Glutamatergic neuron (in vitro differentiated cells): ENCODE measurements at regions not wholly inside any gene's neighbourhood (a gene's known extent, or its start where the extent isn't known, plus 50 kb on each side); places are given as distances from the start of the nearest gene placed in this dataset.

Experiments used
- DNase-seq: peaks from one replicate; pipeline ENCODE4 v3.0.0; 2022
- H3K27ac Mint-ChIP-seq: one replicate; pipeline ENCODE4 v1.8.0; 2020; ENCODE audit warnings: mild to moderate bottlenecking, mixed read lengths, inconsistent platforms; ENCODE audit not compliant: unreplicated experiment
- H3K27me3 Mint-ChIP-seq: one replicate; pipeline ENCODE4 v1.8.0; 2020; ENCODE audit warnings: mild to moderate bottlenecking, moderate library complexity, mixed read lengths, inconsistent platforms; ENCODE audit not compliant: unreplicated experiment
- H3K36me3 Mint-ChIP-seq: one replicate; pipeline ENCODE4 v1.8.0; 2020; ENCODE audit warnings: mild to moderate bottlenecking, mixed read lengths, inconsistent platforms; ENCODE audit not compliant: unreplicated experiment
- H3K4me1 Mint-ChIP-seq: one replicate; pipeline ENCODE4 v1.8.0; 2020; ENCODE audit warnings: mild to moderate bottlenecking, low read depth, mixed read lengths, inconsistent platforms; ENCODE audit not compliant: unreplicated experiment
- H3K4me3 Mint-ChIP-seq: one replicate; pipeline ENCODE4 v1.8.0; 2020; ENCODE audit warnings: mild to moderate bottlenecking, mixed read lengths, inconsistent platforms; ENCODE audit not compliant: unreplicated experiment
- H3K9me3 Mint-ChIP-seq: one replicate; pipeline ENCODE4 v1.8.0; 2020; ENCODE audit warnings: mild to moderate bottlenecking, moderate library complexity, mixed read lengths, inconsistent platforms; ENCODE audit not compliant: unreplicated experiment
- CTCF ChIP-seq: fragments of 200-600 bp; sonication (generic); IDR thresholded peaks from one replicate; pipeline ENCODE4 v1.5.0; 2021; ENCODE audit not compliant: partially characterized antibody, unreplicated experiment

GRCh38 chr13:24004142-24004899 is 107.0 kb upstream of the C1QTNF9B start:
- H3K27me3 Mint-ChIP-seq = no peaks in the 10 kb centered on the region
- peak overlapping the region; percentile 23 for H3K27ac Mint-ChIP-seq
- DNase-seq = no peak
- H3K4me1 Mint-ChIP-seq = peaks cover 25% of the 10 kb centered on the region
- H3K9me3 Mint-ChIP-seq = peaks cover 4% of the 10 kb centered on the region
- no peaks in the 10 kb centered on the region for H3K36me3 Mint-ChIP-seq
- no peak for TF ChIP-seq CTCF
- peak overlapping the region; percentile 1 for H3K4me3 Mint-ChIP-seq

GRCh38 chr13:24004971-24005370 is 107.7 kb upstream of the C1QTNF9B start:
- H3K36me3 Mint-ChIP-seq = peaks cover 4% of the 10 kb centered on the region
- H3K9me3 Mint-ChIP-seq = peaks cover 4% of the 10 kb centered on the region
- H3K4me1 Mint-ChIP-seq = peaks cover 25% of the 10 kb centered on the region
- peak overlapping the region; percentile 23 for H3K27ac Mint-ChIP-seq
- no peak for TF ChIP-seq CTCF
- no peaks in the 10 kb centered on the region for H3K27me3 Mint-ChIP-seq
- no peak for DNase-seq
- H3K4me3 Mint-ChIP-seq = peak overlapping the region; percentile 1

- DNase-seq = no peak
- H3K36me3 Mint-ChIP-seq = peaks cover 8% of the 10 kb centered on the region
- TF ChIP-seq CTCF = no peak
- peaks cover 25% of the 10 kb centered on the region for H3K4me1 Mint-ChIP-seq
- peaks cover 2% of the 10 kb centered on the region for H3K27me3 Mint-ChIP-seq
- H3K9me3 Mint-ChIP-seq = peaks cover 4% of the 10 kb centered on the region
- H3K4me3 Mint-ChIP-seq = no peak overlapping the region
- H3K27ac Mint-ChIP-seq = peak overlapping the region; percentile 80
These were observed 108.5 kb upstream of the C1QTNF9B start for GRCh38 chr13:24005755-24006281.

- no peak overlapping the region for H3K4me3 Mint-ChIP-seq
- peaks cover 2% of the 10 kb centered on the region for H3K27me3 Mint-ChIP-seq
- no peak for DNase-seq
- peaks cover 4% of the 10 kb centered on the region for H3K9me3 Mint-ChIP-seq
- peaks cover 8% of the 10 kb centered on the region for H3K36me3 Mint-ChIP-seq
- no peak overlapping the region for H3K27ac Mint-ChIP-seq
- TF ChIP-seq CTCF = no peak
- peaks cover 25% of the 10 kb centered on the region for H3K4me1 Mint-ChIP-seq
These were observed 109.4 kb upstream of the C1QTNF9B start for GRCh38 chr13:24006520-24007248.
